ENCODE measurements at regions not wholly inside any gene's neighbourhood (a gene's known extent, or its start where the extent isn't known, plus 50 kb on each side); places are given as distances from the start of the nearest gene placed in this dataset.

- no peak for TF ChIP-seq CTCF (IDR thresholded peaks at IDR 0.05 in 8 of 11, conservative IDR thresholded peaks at IDR 0.05 in 3 of 11)
- TF ChIP-seq POLR2AphosphoS5 (IDR thresholded peaks at IDR 0.05): no peak
- TF ChIP-seq POLR2A (IDR thresholded peaks at IDR 0.05): no peak
These were observed 1354.8 kb upstream of the IGFBP7 start for GRCh38 chr4:58465031-58465430.

Data from spleen (tissue), 7 donors.